ENCODE measurements at regions not wholly inside any gene's neighbourhood (a gene's known extent, or its start where the extent isn't known, plus 50 kb on each side); places are given as distances from the start of the nearest gene placed in this dataset.

- no peak for DNase-seq (ENCODE audit: low spot score)
These were observed 58.5 kb downstream of the MAIP1 start for GRCh38 chr2:200013906-200014305.

GRCh38 chr2:200021449-200022114 lies 66.2 kb downstream of the MAIP1 start:
- DNase-seq (ENCODE audit: low spot score), result no peak

- no peak for DNase-seq (ENCODE audit: low spot score)
These were observed 67.1 kb downstream of the MAIP1 start for GRCh38 chr2:200022511-200022910.

GRCh38 chr2:200023570-200023969 lies 68.2 kb downstream of the MAIP1 start:
- no peak for DNase-seq (ENCODE audit: low spot score)

GRCh38 chr2:200025717-200026116 lies 70.3 kb downstream of the MAIP1 start:
- DNase-seq (ENCODE audit: low spot score), result no peak

- DNase-seq (ENCODE audit: low spot score), result no peak
These were observed 71.2 kb downstream of the MAIP1 start for GRCh38 chr2:200026332-200027230.

- no peak for DNase-seq (ENCODE audit: low spot score)
These were observed 73.6 kb downstream of the MAIP1 start for GRCh38 chr2:200028998-200029397.

- no peak for DNase-seq (ENCODE audit: low spot score)
These were observed 77.5 kb downstream of the MAIP1 start for GRCh38 chr2:200032895-200033294.

GRCh38 chr2:200033929-200034328 lies 78.5 kb downstream of the MAIP1 start:
- DNase-seq (ENCODE audit: low spot score), result no peak

- DNase-seq (ENCODE audit: low spot score), result no peak
These were observed 79.4 kb downstream of the MAIP1 start for GRCh38 chr2:200034816-200035215.

GRCh38 chr2:200039724-200040650 lies 84.6 kb downstream of the MAIP1 start:
- DNase-seq (ENCODE audit: low spot score), result no peak

- no peak for DNase-seq (ENCODE audit: low spot score)
These were observed 85.4 kb downstream of the MAIP1 start for GRCh38 chr2:200040831-200041230.

- no peak for DNase-seq (ENCODE audit: low spot score)
These were observed 86.3 kb downstream of the MAIP1 start for GRCh38 chr2:200041639-200042038.

GRCh38 chr2:200042102-200042735 lies 86.8 kb downstream of the MAIP1 start:
- DNase-seq (ENCODE audit: low spot score), result no peak

- DNase-seq (ENCODE audit: low spot score), result no peak
These were observed 87.6 kb downstream of the MAIP1 start for GRCh38 chr2:200042944-200043343.

- no peak for DNase-seq (ENCODE audit: low spot score)
These were observed 89.1 kb downstream of the MAIP1 start for GRCh38 chr2:200044453-200044852.

GRCh38 chr2:200048421-200048820 lies 93.0 kb downstream of the MAIP1 start:
- no peak for DNase-seq (ENCODE audit: low spot score)

GRCh38 chr2:200049086-200049485 lies 93.7 kb downstream of the MAIP1 start:
- no peak for DNase-seq (ENCODE audit: low spot score)

- no peak for DNase-seq (ENCODE audit: low spot score)
These were observed 95.7 kb downstream of the MAIP1 start for GRCh38 chr2:200050921-200051610.

- no peak for DNase-seq (ENCODE audit: low spot score)
These were observed 96.2 kb downstream of the MAIP1 start for GRCh38 chr2:200051611-200051945.

- no peak for DNase-seq (ENCODE audit: low spot score)
These were observed 97.2 kb downstream of the MAIP1 start for GRCh38 chr2:200052627-200053026.

Measured in globus pallidus (tissue), 1 donor.